HEK293 (cell line): ENCODE measurements at regions not wholly inside any gene's neighbourhood (a gene's known extent, or its start where the extent isn't known, plus 50 kb on each side); places are given as distances from the start of the nearest gene placed in this dataset.

ENCODE experiments used
- CTCF ChIP-seq: fragments of 450-650 bp; formaldehyde crosslinking; IDR thresholded peaks from 2 replicates; pipeline ENCODE4 v1.5.1; 2016; ENCODE audit warnings: missing biosample characterization, missing genetic modification characterization
- KLF10 ChIP-seq: fragments of 450-650 bp; IDR thresholded peaks from 2 replicates; pipeline ENCODE4 v1.5.1; 2018; ENCODE audit warnings: missing biosample characterization, mild to moderate bottlenecking, missing genetic modification characterization
- REPIN1 ChIP-seq: fragments of 450-650 bp; formaldehyde crosslinking; IDR thresholded peaks from 2 replicates; pipeline ENCODE4 v1.5.1; 2017; ENCODE audit warnings: missing biosample characterization, missing genetic modification characterization, low read depth
- ZBTB1 ChIP-seq: fragments of 450-650 bp; formaldehyde crosslinking; IDR thresholded peaks from 2 replicates; pipeline ENCODE4 v1.5.1; 2016; ENCODE audit warnings: missing biosample characterization, missing genetic modification characterization
- ZNF10 ChIP-seq: fragments of 450-650 bp; formaldehyde crosslinking; IDR thresholded peaks from 2 replicates; pipeline ENCODE4 v1.5.1; 2017; ENCODE audit warnings: missing biosample characterization, missing genetic modification characterization
- ZNF2 ChIP-seq: fragments of 450-650 bp; formaldehyde crosslinking; IDR thresholded peaks from 2 replicates; pipeline ENCODE4 v1.5.1; 2016; ENCODE audit warnings: missing biosample characterization, missing genetic modification characterization
- ZNF239 ChIP-seq: fragments of 450-650 bp; formaldehyde crosslinking; IDR thresholded peaks from 2 replicates; pipeline ENCODE4 v1.5.1; 2016; ENCODE audit warnings: missing biosample characterization, missing genetic modification characterization
- ZNF48 ChIP-seq: fragments of 450-650 bp; formaldehyde crosslinking; IDR thresholded peaks from 2 replicates; pipeline ENCODE4 v1.5.1; 2016; ENCODE audit warnings: missing biosample characterization, missing genetic modification characterization
- ZNF510 ChIP-seq: fragments of 450-650 bp; formaldehyde crosslinking; IDR thresholded peaks from 2 replicates; pipeline ENCODE4 v1.5.1; 2018; ENCODE audit warnings: mild to moderate bottlenecking, missing genetic modification characterization, missing biosample characterization; ENCODE audit not compliant: insufficient replicate concordance
- ZNF610 ChIP-seq: fragments of 450-650 bp; formaldehyde crosslinking; IDR thresholded peaks from 2 replicates; pipeline ENCODE4 v1.5.1; 2016; ENCODE audit warnings: missing biosample characterization, missing genetic modification characterization, borderline replicate concordance
- ZNF654 ChIP-seq: fragments of 450-650 bp; formaldehyde crosslinking; IDR thresholded peaks from 2 replicates; pipeline ENCODE4 v1.5.1; 2016; ENCODE audit warnings: low read depth, missing biosample characterization, missing genetic modification characterization
- ZSCAN23 ChIP-seq: fragments of 450-650 bp; formaldehyde crosslinking; IDR thresholded peaks from 2 replicates; pipeline ENCODE4 v1.5.1; 2016; ENCODE audit warnings: missing biosample characterization, missing genetic modification characterization

- TF ChIP-seq ZNF654 (tag by site-specific recombination) (0 out of 2 replicates have a peak, but pooled peaks have one; percentile 2), REPIN1 (tag by site-specific recombination) (no peak), KLF10 (peak; percentile 59), CTCF (tag by site-specific recombination) (no peak), ZNF48 (no peak), ZNF2 (tag by site-specific recombination) (no peak), ZNF239 (no peak), ZNF610 (tag by site-specific recombination) (no peak), ZNF510 (tag by site-specific recombination) (no peak), ZBTB1 (tag by site-specific recombination) (no peak), ZNF10 (peak; percentile 60; the same call in 1 of the 2 replicates), ZSCAN23 (tag by site-specific recombination) (no peak)
Observed at GRCh38 chr6:163745536-163746400, 331.2 kb downstream of the QKI start.
